ENCODE measurements at regions not wholly inside any gene's neighbourhood (a gene's known extent, or its start where the extent isn't known, plus 50 kb on each side); places are given as distances from the start of the nearest gene placed in this dataset.

DNA sequence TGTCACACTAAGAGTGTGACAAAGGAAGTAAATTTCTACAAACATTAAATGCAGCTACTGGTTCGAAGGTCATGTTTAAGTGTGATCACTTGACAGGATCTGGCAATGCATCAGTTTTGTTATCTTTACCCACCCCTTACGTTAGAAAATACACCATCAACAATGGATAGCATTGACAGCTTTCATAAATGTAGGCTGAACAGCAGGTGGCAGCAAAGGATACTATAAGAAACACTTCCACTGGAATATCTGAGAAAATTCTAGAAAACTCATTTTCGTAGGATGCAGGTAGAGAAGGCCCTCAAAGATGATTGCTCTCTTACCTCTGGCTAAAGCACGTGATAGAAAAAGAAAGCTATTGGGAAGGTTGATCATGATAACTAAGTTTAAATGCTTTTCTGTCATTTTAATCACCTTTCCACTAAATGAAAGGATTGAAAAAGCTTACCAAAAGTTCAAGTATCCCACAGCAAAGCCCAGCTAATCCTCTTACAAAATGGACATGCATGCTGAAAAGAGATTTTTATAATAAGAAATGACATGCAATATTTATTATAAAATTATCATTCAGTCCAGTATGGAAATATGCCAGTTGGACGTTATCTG is 292.5 kb downstream of the PARP8 start:
- no peak overlapping the region for H3K4me2 ChIP-seq (ENCODE audit: insufficient read depth, low read length)
- FAIRE-seq (peak; percentile 70), DNase-seq (ENCODE audit: low read depth, low spot score) (peak; percentile 39)
- TF ChIP-seq, protein P1, sequence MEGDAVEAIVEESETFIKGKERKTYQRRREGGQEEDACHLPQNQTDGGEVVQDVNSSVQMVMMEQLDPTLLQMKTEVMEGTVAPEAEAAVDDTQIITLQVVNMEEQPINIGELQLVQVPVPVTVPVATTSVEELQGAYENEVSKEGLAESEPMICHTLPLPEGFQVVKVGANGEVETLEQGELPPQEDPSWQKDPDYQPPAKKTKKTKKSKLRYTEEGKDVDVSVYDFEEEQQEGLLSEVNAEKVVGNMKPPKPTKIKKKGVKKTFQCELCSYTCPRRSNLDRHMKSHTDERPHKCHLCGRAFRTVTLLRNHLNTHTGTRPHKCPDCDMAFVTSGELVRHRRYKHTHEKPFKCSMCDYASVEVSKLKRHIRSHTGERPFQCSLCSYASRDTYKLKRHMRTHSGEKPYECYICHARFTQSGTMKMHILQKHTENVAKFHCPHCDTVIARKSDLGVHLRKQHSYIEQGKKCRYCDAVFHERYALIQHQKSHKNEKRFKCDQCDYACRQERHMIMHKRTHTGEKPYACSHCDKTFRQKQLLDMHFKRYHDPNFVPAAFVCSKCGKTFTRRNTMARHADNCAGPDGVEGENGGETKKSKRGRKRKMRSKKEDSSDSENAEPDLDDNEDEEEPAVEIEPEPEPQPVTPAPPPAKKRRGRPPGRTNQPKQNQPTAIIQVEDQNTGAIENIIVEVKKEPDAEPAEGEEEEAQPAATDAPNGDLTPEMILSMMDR (IDR thresholded peaks at IDR 0.05; ENCODE audit: extremely low read depth in 1 of 2, insufficient read depth in 1 of 2, low read depth in 1 of 2, low read length in 2 of 2) = peak; percentile 28 to 45
- TF ChIP-seq MYC (IDR thresholded peaks at IDR 0.05; ENCODE audit: low read depth, low read length) = no peak
- intact Hi-C loops (cut with micrococcal nuclease) (loop anchor here (1.0 to 2.0 kb wide), 3 partner anchors 1048 to 1698 kb away; no protein-coding TSS in a partner anchor), dilution Hi-C loops (cut with MboI; ENCODE audit: extremely low pct_ligation_motif_present, low sequenced_read_pairs) (no loop called here)
- H4K20me1 ChIP-seq (replicated peaks; ENCODE audit: control insufficient read depth, extremely low read depth, insufficient read depth, low read length) = no peaks in the 10 kb centered on the region
- ChIA-PET POLR2A (no interaction called here), CTCF (interaction anchor here (0.7 to 7.3 kb wide), 22 partner anchors 33 to 1956 kb away, joined by 3 to 183 read pairs (median 4); no protein-coding TSS in a partner anchor)
- no peak overlapping the region for H2AFZ ChIP-seq (ENCODE audit: low read depth, low read length)
- H3K4me1 ChIP-seq (ENCODE audit: control insufficient read depth, extremely low read depth, insufficient read depth, low read length) = no peaks in the 10 kb centered on the region
- no peaks in the 10 kb centered on the region for H3K9me3 ChIP-seq (replicated peaks; ENCODE audit: control insufficient read depth, insufficient read depth, low read length)
- H3K27ac ChIP-seq (ENCODE audit: insufficient read depth, low read depth, low read length) = no peak overlapping the region
- no peaks in the 10 kb centered on the region for H3K9me1 ChIP-seq (replicated peaks; ENCODE audit: control insufficient read depth, extremely low read depth, insufficient read depth, low read length)
- H3K79me2 ChIP-seq (ENCODE audit: control insufficient read depth, insufficient read depth, low read length) = no peaks in the 10 kb centered on the region
- H3K36me3 ChIP-seq (ENCODE audit: control insufficient read depth in 2 of 2, extremely low read depth in 1 of 2, insufficient read depth in 2 of 2, low read length in 2 of 2) = no peaks in the 10 kb centered on the region
- H3K9ac ChIP-seq (replicated peaks; ENCODE audit: extremely low read depth, insufficient read depth, low read length) = no peak overlapping the region
- BruUV-seq (replicated peaks) = no TSS peak
- H3K27me3 ChIP-seq (ENCODE audit: control insufficient read depth in 2 of 2, insufficient read depth in 2 of 2, low read length in 2 of 2) = peaks cover 2 to 7% of the 10 kb centered on the region in 2 experiments
- no peak overlapping the region for H3K4me3 ChIP-seq (replicated peaks in 1 of 3; ENCODE audit: insufficient read depth in 1 of 3, low read depth in 1 of 3, low read length in 3 of 3)

All from endothelial cell of umbilical vein (primary cell).